ENCODE measurements at regions not wholly inside any gene's neighbourhood (a gene's known extent, or its start where the extent isn't known, plus 50 kb on each side); places are given as distances from the start of the nearest gene placed in this dataset.

- TF ChIP-seq TCF12 (IDR thresholded peaks at IDR 0.05; ENCODE audit: low read depth) (no peak), FOXM1 (IDR thresholded peaks at IDR 0.05; ENCODE audit: borderline replicate concordance, low read depth) (no peak), CEBPB (IDR thresholded peaks at IDR 0.05) (no peak), ZBTB7A (IDR thresholded peaks at IDR 0.05; ENCODE audit: low read depth) (no peak), YY1 (IDR thresholded peaks at IDR 0.05; ENCODE audit: low read depth) (no peak), EGR1 (IDR thresholded peaks at IDR 0.05) (no peak), EP300 (IDR thresholded peaks at IDR 0.05; ENCODE audit: borderline replicate concordance) (no peak), MAX (IDR thresholded peaks at IDR 0.05) (no peak), NFIC (IDR thresholded peaks at IDR 0.05) (no peak), TEAD4 (IDR thresholded peaks at IDR 0.05) (no peak), USF1 (IDR thresholded peaks at IDR 0.05) (no peak), REST (IDR thresholded peaks at IDR 0.05; ENCODE audit: low read depth) (no peak), CREB1 (IDR thresholded peaks at IDR 0.05; ENCODE audit: low read depth) (no peak), TAF1 (IDR thresholded peaks at IDR 0.05; ENCODE audit: low read depth) (no peak), RAD21 (IDR thresholded peaks at IDR 0.05; ENCODE audit: low read depth) (no peak)
These were observed 59.5 kb upstream of the CCDC160 start for GRCh38 chrX:134177527-134177926.

- TF ChIP-seq CREB1 (IDR thresholded peaks at IDR 0.05; ENCODE audit: low read depth): no peak
- no peak for TF ChIP-seq MAX (IDR thresholded peaks at IDR 0.05)
These were observed 56.2 kb upstream of the CCDC160 start for GRCh38 chrX:134180601-134181274.

- TF ChIP-seq TCF12 (IDR thresholded peaks at IDR 0.05; ENCODE audit: low read depth) (no peak), RAD21 (IDR thresholded peaks at IDR 0.05; ENCODE audit: low read depth) (no peak), FOXM1 (IDR thresholded peaks at IDR 0.05; ENCODE audit: borderline replicate concordance, low read depth) (no peak), CEBPB (IDR thresholded peaks at IDR 0.05) (no peak), USF1 (IDR thresholded peaks at IDR 0.05) (no peak), NFIC (IDR thresholded peaks at IDR 0.05) (no peak), EGR1 (IDR thresholded peaks at IDR 0.05) (no peak), MAX (IDR thresholded peaks at IDR 0.05) (no peak), TAF1 (IDR thresholded peaks at IDR 0.05; ENCODE audit: low read depth) (no peak), EP300 (IDR thresholded peaks at IDR 0.05; ENCODE audit: borderline replicate concordance) (no peak), CREB1 (IDR thresholded peaks at IDR 0.05; ENCODE audit: low read depth) (no peak), TEAD4 (IDR thresholded peaks at IDR 0.05) (no peak), REST (IDR thresholded peaks at IDR 0.05; ENCODE audit: low read depth) (no peak), ZBTB7A (IDR thresholded peaks at IDR 0.05; ENCODE audit: low read depth) (no peak)
These were observed 55.7 kb upstream of the CCDC160 start for GRCh38 chrX:134181275-134181660.

GRCh38 chrX:134183665-134184064 lies 53.3 kb upstream of the CCDC160 start:
- no peak for TF ChIP-seq CREB1 (IDR thresholded peaks at IDR 0.05; ENCODE audit: low read depth)
- TF ChIP-seq EGR1 (IDR thresholded peaks at IDR 0.05): no peak
- no peak for TF ChIP-seq EP300 (IDR thresholded peaks at IDR 0.05; ENCODE audit: borderline replicate concordance)
- TF ChIP-seq ZBTB7A (IDR thresholded peaks at IDR 0.05; ENCODE audit: low read depth): no peak
- no peak for TF ChIP-seq TCF12 (IDR thresholded peaks at IDR 0.05; ENCODE audit: low read depth)
- no peak for TF ChIP-seq NFIC (IDR thresholded peaks at IDR 0.05)
- no peak for TF ChIP-seq YY1 (IDR thresholded peaks at IDR 0.05; ENCODE audit: low read depth)
- no peak for TF ChIP-seq TEAD4 (IDR thresholded peaks at IDR 0.05)
- no peak for TF ChIP-seq RAD21 (IDR thresholded peaks at IDR 0.05; ENCODE audit: low read depth)
- no peak for TF ChIP-seq USF1 (IDR thresholded peaks at IDR 0.05)
- TF ChIP-seq TAF1 (IDR thresholded peaks at IDR 0.05; ENCODE audit: low read depth): no peak
- TF ChIP-seq MAX (IDR thresholded peaks at IDR 0.05): no peak
- no peak for TF ChIP-seq FOXM1 (IDR thresholded peaks at IDR 0.05; ENCODE audit: borderline replicate concordance, low read depth)
- no peak for TF ChIP-seq CEBPB (IDR thresholded peaks at IDR 0.05)
- no peak for TF ChIP-seq REST (IDR thresholded peaks at IDR 0.05; ENCODE audit: low read depth)
